Body of pancreas (tissue), 4 donors: ENCODE measurements at regions not wholly inside any gene's neighbourhood (a gene's known extent, or its start where the extent isn't known, plus 50 kb on each side); places are given as distances from the start of the nearest gene placed in this dataset.
A peak's percentile ranks its signal among the peaks of the same experiment; 100 is the strongest.
"Not testable (repeated sequence)": the region's sequence is repeated elsewhere in the genome, so short reads cannot be mapped to it uniquely, and the experiment has no call there.

ENCODE experiments used
- ATAC-seq: fragments of 150-250 bp; one replicate; pipeline ENCODE4 v1.9.1; 2016
- DNase-seq, 4 donors: peaks; one replicate each; pipeline ENCODE4 v3.0.0-alpha.2; 2019
- H3K27ac ChIP-seq, 4 donors: fragments of 200-600 bp; sonication (generic); 1 replicate in 3 of 4; 2 replicates in 1 of 4; pipeline versions ENCODE4 v1.5.1 to v1.6.1; 2016 to 2019; ENCODE audit warnings: mild to moderate bottlenecking in 1 of 4, mixed read lengths in 1 of 4, moderate library complexity in 1 of 4
- H3K27me3 ChIP-seq, 2 donors: fragments of 200-600 bp; sonication (generic); one replicate each; pipeline ENCODE4 v1.6.0; 2016; ENCODE audit warnings: mild to moderate bottlenecking in 1 of 2
- H3K36me3 ChIP-seq, 2 donors: fragments of 200-600 bp; sonication (generic); replicated peaks in 1 of 2; 2 replicates each; pipeline ENCODE4 v1.5.1; 2016; ENCODE audit warnings: low read depth in 2 of 2; ENCODE audit not compliant: insufficient read depth in 1 of 2
- H3K4me1 ChIP-seq: fragments of 200-600 bp; sonication (generic); one replicate; pipeline ENCODE4 v1.6.0; 2016
- H3K4me3 ChIP-seq, 2 donors: fragments of 200-600 bp; sonication (generic); 1 replicate in 1 of 2; 2 replicates in 1 of 2; pipeline ENCODE4 v1.5.1; 2016 to 2019
- H3K9me3 ChIP-seq, 3 donors: fragments of 200-600 bp; sonication (generic); 1 replicate in 2 of 3; 2 replicates in 1 of 3; pipeline ENCODE4 v1.5.1; 2016
- CTCF ChIP-seq, 7 experiments: fragments of 450-650 bp in 4 of 7; fragments of 200-600 bp in 3 of 7; sonication (generic) in 3 of 7; IDR thresholded peaks; one replicate each; pipeline ENCODE4 v1.5.1; 2016 to 2019; ENCODE audit warnings: antibody characterized with exemption in 7 of 7
- POLR2A ChIP-seq, 3 donors: fragments of 450-650 bp; IDR thresholded peaks; one replicate each; pipeline ENCODE4 v1.6.1; 2016; ENCODE audit warnings: antibody characterized with exemption in 3 of 3, mild to moderate bottlenecking in 2 of 3
- WGBS, 2 donors: methylation state at CpG; one replicate each; pipeline ENCODE4 v1.1.5; 2017; 5-methylcytosine and 5-hydroxymethylcytosine counted together
- intact Hi-C: fragments of 100-400 bp; cut with DNase I; formaldehyde crosslinking; loops from one replicate; pipeline ENCODE4 v1.15.1; 2023

GRCh38 chr5:25295067-25295466 lies 650.3 kb upstream of the CDH10 start:
- 48 to 50% methylated on average over 3 of the region's 3 CpGs for WGBS, 2 donors
- TF ChIP-seq POLR2A (IDR thresholded peaks at IDR 0.05): no peak
- no peaks in the 10 kb centered on the region for H3K36me3 ChIP-seq
- no peak overlapping the region for H3K27ac ChIP-seq
- H3K4me1 ChIP-seq: no peaks in the 10 kb centered on the region
- H3K27me3 ChIP-seq: no peaks in the 10 kb centered on the region
- no peak overlapping the region for H3K4me3 ChIP-seq
- ATAC-seq: no peak
- no peak for DNase-seq
- intact Hi-C loops: no loop called here
- no peaks in the 10 kb centered on the region for H3K9me3 ChIP-seq

- H3K27me3 ChIP-seq, H3K27ac ChIP-seq, H3K4me1 ChIP-seq, ATAC-seq, H3K9me3 ChIP-seq, DNase-seq, intact Hi-C loops, H3K4me3 ChIP-seq, H3K36me3 ChIP-seq: not testable (repeated sequence)
- 87 to 92% methylated on average over 2 of the region's 2 CpGs for WGBS, 2 donors
These were observed 645.0 kb upstream of the CDH10 start for GRCh38 chr5:25289766-25290165.

- no peak for TF ChIP-seq POLR2A (IDR thresholded peaks at IDR 0.05)
- no peak for TF ChIP-seq CTCF (IDR thresholded peaks at IDR 0.05)
- Histone ChIP-seq H3K9me3 (no peaks in the 10 kb centered on the region), H3K4me1 (no peaks in the 10 kb centered on the region), H3K36me3 (no peaks in the 10 kb centered on the region), H3K4me3 (no peak overlapping the region), H3K27ac (no peak overlapping the region), H3K27me3 (no peaks in the 10 kb centered on the region)
- ATAC-seq (no peak), DNase-seq (no peak)
- 35 to 36% methylated on average over 3 of the region's 3 CpGs for WGBS, 2 donors
- intact Hi-C loops: no loop called here
These were observed 641.5 kb upstream of the CDH10 start for GRCh38 chr5:25286319-25286718.

DNA sequence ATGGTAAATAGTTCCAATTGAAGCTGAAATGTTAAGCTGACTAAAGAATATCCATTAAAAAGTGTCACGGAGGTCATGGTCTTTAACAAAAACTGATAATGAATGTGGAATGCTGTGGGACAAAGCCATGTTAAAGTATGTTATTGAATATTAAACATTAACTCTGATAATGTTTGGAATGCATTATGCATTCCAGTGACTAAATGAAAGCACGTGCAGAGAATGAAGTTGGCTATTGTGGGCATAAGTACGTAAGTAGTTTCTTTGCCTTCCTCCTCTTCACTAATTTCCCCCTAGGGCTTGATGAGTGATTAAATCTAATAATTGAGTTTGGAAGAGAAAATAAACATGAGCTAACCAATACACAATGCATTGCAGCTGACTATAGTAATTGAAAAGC lies 640.4 kb upstream of the CDH10 start:
- intact Hi-C loops: no loop called here
- no peak overlapping the region for H3K4me3 ChIP-seq
- no peaks in the 10 kb centered on the region for H3K4me1 ChIP-seq
- H3K36me3 ChIP-seq: no peaks in the 10 kb centered on the region
- TF ChIP-seq CTCF (IDR thresholded peaks at IDR 0.05) (no peak), POLR2A (IDR thresholded peaks at IDR 0.05) (no peak)
- DNase-seq: no peak
- H3K9me3 ChIP-seq: no peaks in the 10 kb centered on the region
- peak; percentile 18 for ATAC-seq
- no peak overlapping the region for H3K27ac ChIP-seq
- no peaks in the 10 kb centered on the region for H3K27me3 ChIP-seq
- 16 to 21% methylated on average over 3 of the region's 3 CpGs for WGBS, 2 donors

DNA sequence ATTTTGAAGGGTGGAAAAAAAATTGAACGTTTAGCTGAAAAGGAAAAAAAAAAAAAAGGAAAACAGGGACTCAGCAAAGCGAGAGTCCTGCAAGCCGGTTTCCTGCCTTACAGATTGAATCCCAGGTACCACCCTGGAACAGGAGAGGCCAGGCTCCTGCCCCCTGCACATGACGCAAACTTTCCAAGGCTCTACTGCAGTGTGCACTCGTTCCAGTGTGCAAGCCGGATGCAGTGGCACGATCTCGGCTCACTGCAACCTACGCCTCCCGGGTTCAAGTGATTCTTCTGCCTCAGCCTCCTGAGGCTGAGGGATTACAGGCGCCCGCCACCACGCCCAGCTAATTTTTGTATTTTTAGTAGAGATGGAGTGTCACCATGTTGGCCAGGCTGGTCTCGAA lies 618.7 kb upstream of the CDH10 start:
- 71 to 83% methylated on average over 5 to 14 of the region's 14 CpGs for WGBS, 2 donors
- not testable (repeated sequence) for DNase-seq, H3K4me3 ChIP-seq

GRCh38 chr5:25262221-25262620 lies 617.4 kb upstream of the CDH10 start:
- DNase-seq (no peak), ATAC-seq (no peak)
- TF ChIP-seq CTCF (IDR thresholded peaks at IDR 0.05) (no peak), POLR2A (IDR thresholded peaks at IDR 0.05) (no peak)
- 61 to 65% methylated on average over 2 of the region's 2 CpGs for WGBS, 2 donors
- H3K36me3 ChIP-seq: no peaks in the 10 kb centered on the region
- no peaks in the 10 kb centered on the region for H3K4me1 ChIP-seq
- H3K27ac ChIP-seq: no peak overlapping the region
- intact Hi-C loops: no loop called here
- no peaks in the 10 kb centered on the region for H3K9me3 ChIP-seq
- no peak overlapping the region for H3K4me3 ChIP-seq
- no peaks in the 10 kb centered on the region for H3K27me3 ChIP-seq

More for the DNA sequence above, 618.7 kb upstream of the CDH10 start:
- intact Hi-C loops, H3K27ac ChIP-seq, H3K36me3 ChIP-seq, H3K27me3 ChIP-seq, ATAC-seq, H3K9me3 ChIP-seq, H3K4me1 ChIP-seq: not testable (repeated sequence)
